ENCODE measurements at regions not wholly inside any gene's neighbourhood (a gene's known extent, or its start where the extent isn't known, plus 50 kb on each side); places are given as distances from the start of the nearest gene placed in this dataset.
A peak's percentile ranks its signal among the peaks of the same experiment; 100 is the strongest.
"Not testable (repeated sequence)": the region's sequence is repeated elsewhere in the genome, so short reads cannot be mapped to it uniquely, and the experiment has no call there.

DNA sequence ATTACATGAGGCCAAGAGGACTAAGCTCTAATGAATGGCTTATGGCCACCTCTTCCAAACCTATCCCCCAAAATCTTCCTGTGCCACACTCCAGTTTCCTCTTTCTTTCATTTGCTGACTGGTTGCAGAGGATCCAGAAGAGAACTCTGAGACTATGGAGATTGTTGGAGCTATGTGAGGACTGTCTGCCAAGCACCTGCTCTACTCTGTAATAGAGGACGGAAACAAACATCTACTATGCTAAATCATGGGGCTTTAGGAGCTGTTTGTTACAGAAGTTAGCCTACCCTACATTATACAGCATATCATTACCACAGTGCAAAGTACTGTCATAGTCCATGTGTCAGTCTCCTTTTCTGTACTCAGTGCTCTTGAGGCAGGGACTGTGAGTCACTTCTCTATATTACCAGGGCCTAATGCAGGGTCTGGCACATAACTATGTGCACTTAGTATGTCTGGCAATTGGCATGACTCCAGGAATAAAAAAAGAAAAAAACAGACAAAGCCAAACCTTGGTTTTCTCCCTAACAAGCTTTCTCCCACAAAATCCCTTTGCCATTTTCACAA, 95.1 kb downstream of the RPAP3 start:
- H3K4me3 ChIP-seq (ENCODE audit: low read length): no peak overlapping the region
- TF ChIP-seq, protein P1, sequence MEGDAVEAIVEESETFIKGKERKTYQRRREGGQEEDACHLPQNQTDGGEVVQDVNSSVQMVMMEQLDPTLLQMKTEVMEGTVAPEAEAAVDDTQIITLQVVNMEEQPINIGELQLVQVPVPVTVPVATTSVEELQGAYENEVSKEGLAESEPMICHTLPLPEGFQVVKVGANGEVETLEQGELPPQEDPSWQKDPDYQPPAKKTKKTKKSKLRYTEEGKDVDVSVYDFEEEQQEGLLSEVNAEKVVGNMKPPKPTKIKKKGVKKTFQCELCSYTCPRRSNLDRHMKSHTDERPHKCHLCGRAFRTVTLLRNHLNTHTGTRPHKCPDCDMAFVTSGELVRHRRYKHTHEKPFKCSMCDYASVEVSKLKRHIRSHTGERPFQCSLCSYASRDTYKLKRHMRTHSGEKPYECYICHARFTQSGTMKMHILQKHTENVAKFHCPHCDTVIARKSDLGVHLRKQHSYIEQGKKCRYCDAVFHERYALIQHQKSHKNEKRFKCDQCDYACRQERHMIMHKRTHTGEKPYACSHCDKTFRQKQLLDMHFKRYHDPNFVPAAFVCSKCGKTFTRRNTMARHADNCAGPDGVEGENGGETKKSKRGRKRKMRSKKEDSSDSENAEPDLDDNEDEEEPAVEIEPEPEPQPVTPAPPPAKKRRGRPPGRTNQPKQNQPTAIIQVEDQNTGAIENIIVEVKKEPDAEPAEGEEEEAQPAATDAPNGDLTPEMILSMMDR (conservative IDR thresholded peaks at IDR 0.05; ENCODE audit: low read depth, low read length): no peak
- no peak for DNase-seq (ENCODE audit: low read depth)

DNA sequence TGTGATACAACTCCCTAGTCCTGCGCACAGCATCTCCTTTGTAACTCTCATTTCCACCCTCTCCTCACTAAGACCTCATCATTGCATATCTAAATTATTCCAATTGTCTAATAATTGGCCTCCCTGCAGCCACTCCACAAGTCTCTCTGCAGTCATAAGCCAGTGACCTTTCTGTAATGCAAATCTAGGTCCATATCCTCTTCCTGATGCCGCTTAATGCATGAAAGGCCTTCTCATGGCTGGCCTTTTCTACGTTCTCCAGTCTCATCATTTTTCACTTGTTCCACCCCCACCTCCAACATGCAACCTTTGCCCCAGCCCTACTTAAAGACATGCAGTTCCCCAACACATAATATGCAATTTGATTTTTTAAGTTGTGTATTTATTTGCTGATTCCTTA, 96.0 kb downstream of the RPAP3 start:
- no peak for DNase-seq (ENCODE audit: low read depth)
- TF ChIP-seq, protein P1 (conservative IDR thresholded peaks at IDR 0.05; ENCODE audit: low read depth, low read length): no peak
- H3K4me3 ChIP-seq (ENCODE audit: low read length): no peak overlapping the region

DNA sequence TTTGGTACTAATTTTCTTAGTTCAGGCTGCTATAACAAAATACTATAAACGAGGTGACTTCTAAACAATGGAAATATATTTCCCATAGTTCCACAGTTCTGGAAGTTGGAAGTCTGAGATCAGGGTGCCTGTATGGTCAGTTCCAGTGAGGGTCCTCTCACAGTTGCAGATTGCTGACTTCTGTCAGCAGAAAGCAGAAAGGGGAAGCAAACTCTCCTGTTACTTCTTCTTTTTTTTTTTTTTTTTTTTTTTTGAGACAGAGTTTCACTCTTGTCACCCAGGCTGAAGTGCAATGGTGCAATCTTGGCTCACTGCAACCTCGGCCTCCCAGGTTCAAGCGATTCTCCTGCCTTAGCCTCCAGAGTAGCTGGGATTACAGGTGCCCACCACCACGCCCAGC, 97.2 kb downstream of the RPAP3 start:
- not testable (repeated sequence) for H3K4me3 ChIP-seq (ENCODE audit: low read length); DNase-seq (ENCODE audit: low read depth)

DNA sequence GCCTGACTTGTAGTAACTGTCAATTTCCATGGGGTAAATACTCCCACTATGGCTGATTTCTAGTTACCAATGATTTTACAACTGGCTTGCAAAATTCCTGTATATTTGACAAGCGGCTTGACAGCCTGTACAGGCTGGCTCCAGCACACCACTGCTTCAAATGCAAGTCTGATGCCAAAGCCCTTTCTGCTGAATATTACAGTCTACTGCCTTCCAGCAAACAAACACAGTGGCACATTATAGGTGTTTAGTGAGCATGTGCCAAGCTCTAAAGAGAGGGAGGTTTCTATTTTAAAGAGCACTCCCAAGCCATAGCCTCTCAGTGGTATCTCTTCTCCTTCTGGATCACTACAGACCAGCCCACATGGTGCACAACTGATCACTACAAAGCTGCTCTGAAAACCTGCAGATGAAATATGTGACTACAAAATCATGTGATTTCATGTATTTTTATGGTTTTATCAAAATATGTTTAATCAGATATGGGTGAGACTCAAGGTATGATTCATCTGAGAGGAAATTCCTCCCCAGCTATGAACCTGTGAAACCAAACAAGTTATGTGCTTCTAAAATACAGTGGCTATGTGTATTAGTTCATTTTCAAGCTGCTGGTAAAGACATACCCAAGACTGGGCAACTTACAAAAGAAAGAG, 101.5 kb downstream of the RPAP3 start:
- H3K4me3 ChIP-seq (ENCODE audit: low read length): no peak overlapping the region
- DNase-seq (ENCODE audit: low read depth): no peak
- TF ChIP-seq, protein P1 (conservative IDR thresholded peaks at IDR 0.05; ENCODE audit: low read depth, low read length): no peak

DNA sequence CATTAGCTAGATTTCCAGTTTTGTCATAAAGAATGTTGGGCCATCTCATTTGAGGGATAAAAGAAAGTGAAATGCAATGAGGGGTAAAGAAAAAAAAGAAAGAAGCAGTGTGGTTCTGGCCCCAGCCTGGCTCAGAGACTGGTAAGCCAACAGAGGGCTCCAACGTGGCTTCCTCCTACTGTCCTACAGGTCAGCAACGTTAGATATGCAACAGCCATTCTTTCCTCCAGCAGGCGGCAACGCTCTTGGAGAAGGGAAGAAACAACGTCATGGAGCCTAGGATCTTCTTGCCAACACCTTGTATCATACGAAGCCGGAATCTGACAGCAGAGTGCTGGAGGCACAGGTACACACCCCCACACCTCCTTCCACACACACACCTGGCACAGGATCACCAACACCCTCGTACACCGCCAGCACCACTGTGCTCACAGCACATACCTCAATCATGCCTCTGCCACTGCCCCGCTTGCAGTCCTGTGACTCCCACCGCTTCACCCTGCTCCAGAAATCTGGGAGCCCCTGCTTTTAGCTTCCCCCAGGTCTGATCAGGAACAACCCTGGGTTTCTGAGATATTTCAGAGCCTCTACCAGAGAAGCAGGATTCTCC, 102.8 kb downstream of the RPAP3 start:
- no peak overlapping the region for H3K4me3 ChIP-seq (ENCODE audit: low read length)
- TF ChIP-seq, protein P1 (conservative IDR thresholded peaks at IDR 0.05; ENCODE audit: low read depth, low read length): no peak
- DNase-seq (ENCODE audit: low read depth): no peak

DNA sequence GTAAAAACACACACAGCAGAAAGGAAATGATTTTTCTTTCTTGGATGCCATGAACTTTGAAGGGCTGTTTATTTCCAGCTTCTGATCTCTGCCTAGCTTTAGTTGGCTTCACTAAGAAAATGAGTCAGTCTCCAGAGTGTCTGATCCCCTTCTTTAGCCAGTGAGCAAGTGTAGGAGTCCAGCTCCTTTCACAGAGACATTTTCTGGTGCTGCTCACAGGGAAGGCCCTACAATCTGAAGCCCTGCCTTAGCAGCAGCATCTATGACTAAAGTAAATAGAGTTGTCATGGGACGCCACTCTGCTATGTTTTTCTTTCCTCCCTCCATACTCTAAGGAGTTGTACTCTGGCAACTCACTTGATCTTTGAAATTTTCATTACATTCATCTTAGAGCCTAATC, 103.5 kb downstream of the RPAP3 start:
- peak; percentile 46 for DNase-seq (ENCODE audit: low read depth)
- TF ChIP-seq, protein P1 (conservative IDR thresholded peaks at IDR 0.05; ENCODE audit: low read depth, low read length): no peak

DNA sequence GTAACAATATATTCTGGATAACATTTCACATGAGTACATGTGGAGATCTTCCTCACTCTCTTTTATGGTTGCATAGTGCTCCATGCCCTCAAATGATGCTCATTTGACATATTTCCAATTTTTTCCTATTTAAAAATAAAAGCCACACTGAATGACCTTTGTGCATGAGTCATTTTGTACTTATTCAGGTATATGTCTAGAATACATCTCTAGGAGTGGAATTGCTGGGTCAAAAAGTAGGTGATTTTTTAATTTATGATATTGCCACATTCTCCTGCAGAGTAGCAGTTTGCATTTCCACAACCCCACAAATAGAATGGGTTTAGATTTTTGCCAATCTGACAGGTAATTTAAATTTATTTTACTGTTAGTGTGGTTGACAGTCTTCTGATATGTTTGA, 104.8 kb downstream of the RPAP3 start:
- TF ChIP-seq, protein P1 (conservative IDR thresholded peaks at IDR 0.05; ENCODE audit: low read depth, low read length): no peak
- DNase-seq (ENCODE audit: low read depth): no peak
- no peak overlapping the region for H3K4me3 ChIP-seq (ENCODE audit: low read length)

More for the DNA sequence above, 103.5 kb downstream of the RPAP3 start:
- H3K4me3 ChIP-seq (ENCODE audit: low read length): no peak overlapping the region

All from retinal pigment epithelial cell (primary cell).